M059J (cell line): ENCODE measurements at regions not wholly inside any gene's neighbourhood (a gene's known extent, or its start where the extent isn't known, plus 50 kb on each side); places are given as distances from the start of the nearest gene placed in this dataset.

ENCODE experiments used
- DNase-seq: peaks from one replicate; pipeline ENCODE4 v3.0.0-alpha.2; 2012; ENCODE audit warnings: low read depth

DNA sequence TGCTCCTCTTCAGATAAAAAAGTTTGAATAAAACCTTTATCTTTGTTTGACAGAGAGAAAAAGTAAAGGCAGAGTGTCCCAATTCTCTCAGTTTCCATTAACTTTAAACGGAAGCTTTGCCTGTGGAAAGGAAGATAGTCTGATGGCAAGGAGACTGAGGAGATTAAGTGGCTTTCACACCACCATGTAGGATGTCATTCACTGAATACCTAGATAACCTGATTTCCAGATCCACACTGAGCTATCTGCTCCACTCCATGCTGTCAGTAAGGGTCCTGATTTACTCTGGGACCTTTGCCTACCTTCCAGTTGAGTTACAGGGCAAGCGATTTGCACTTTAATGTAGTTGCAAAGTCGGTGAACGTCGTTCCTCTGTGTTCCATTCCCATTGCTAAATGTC, 233.4 kb upstream of the TBL1XR1 start:
- no peak for DNase-seq

DNA sequence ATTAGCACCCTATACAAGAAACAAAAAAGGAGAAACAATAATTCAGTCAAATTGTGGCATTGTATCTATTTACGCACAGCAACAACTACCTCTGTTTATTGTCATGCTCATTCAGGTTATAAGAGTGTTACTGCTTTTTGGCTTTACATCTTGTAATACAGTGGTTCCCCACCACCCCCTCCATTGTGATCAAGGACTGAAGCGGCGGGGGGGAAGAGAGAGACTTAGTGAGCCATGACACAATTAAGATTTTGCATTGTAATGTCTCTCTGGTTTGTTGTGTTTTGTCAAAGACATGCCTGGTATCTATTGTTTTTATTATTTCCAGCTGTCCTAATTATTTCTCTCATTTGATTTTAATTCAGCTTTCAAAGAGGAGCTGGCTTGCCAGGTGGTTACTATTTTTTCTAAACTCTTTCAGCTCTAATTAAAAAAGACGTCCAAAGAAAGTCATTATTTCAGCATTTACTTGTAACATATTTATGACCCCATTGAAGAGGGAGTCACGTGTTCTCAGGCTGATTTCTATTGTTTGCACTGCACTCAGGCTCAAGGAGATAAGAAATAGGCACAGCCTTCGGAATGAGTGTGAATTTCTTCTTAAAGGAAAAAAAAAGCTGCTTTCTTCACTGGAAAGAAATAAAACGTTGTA, 234.4 kb upstream of the TBL1XR1 start:
- DNase-seq: no peak

DNA sequence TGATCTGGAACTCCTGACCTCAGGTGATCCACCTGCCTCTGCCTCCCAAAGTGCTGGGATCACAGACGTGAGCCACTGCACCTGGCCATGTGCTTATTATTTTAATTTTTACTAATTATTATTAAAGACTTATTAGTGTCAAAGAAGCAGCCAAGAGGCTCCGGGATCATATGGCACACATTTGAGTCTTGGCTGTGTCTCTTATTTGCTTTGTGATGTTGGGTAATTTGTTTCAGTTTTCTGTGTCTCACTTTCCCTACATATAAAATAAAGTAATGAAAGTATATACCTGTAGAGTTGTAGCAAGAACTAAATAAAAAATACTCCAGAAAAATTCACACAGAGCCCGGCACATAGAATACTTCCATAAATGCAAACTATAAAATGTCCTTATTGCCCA, 238.0 kb upstream of the TBL1XR1 start:
- DNase-seq: no peak

DNA sequence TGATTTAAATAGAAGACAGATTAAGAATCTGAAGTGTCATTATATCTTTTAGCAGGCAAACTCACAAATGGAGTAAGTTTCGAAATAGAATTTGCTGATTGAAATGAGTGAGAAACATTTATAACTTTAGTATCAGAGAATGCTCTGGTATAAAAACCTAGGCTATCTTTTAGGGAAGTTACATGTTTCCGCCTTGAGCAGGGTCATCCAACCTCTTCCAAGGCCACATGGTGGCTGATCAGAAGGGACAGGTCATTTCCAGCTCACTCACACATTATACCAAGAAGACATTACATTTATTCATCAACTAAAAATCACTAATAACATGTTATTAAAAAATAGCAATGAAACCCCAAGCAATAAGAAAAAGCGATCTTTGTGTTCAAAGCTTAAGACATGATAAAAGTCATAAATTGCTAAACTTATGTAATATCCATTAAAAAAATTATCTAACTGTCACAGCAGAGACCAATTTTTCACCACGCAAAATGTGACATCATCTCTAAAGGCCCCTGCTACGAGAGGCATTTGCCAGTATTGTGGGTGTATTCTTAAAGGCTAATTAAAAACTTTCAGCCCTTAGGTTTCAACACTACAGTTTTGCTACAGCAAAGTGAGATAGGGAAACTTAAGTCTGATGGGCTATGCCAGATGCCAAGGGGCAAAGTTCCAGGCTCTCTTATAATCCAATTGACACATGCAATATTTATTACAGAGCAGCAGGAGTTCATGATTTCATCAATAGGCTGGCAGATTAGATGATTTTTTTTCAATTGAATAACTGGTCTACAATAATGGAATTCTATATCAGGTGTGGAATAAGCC, 240.4 kb upstream of the TBL1XR1 start:
- no peak for DNase-seq

DNA sequence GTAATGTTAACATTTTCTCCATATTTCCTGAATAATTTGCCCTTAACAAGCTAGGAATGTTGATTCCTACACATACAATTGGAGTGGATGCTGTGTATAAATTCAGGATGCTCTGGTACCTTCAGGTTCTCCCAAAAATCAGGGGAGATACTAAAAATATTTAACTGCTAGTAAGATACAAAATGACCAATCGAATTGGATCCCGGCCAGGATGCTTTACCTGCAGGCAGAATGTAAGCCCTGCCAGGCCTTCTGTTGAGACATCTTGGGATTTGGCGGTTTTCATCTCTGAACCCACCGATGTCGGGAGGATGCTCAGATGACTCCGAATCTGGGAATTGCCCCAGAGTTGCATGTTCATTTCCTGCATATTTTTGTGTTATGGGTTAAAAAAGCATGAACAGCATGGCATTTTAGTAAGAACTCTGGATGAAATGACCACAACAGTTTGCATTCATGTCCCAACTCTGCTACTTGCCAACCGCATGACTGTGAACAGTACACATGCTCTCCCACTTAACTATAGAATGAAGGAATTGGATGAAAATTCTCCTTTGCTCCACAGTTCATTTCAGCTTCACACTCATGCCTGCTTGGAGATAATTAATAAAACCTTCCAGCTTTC, 241.4 kb upstream of the TBL1XR1 start:
- no peak for DNase-seq

DNA sequence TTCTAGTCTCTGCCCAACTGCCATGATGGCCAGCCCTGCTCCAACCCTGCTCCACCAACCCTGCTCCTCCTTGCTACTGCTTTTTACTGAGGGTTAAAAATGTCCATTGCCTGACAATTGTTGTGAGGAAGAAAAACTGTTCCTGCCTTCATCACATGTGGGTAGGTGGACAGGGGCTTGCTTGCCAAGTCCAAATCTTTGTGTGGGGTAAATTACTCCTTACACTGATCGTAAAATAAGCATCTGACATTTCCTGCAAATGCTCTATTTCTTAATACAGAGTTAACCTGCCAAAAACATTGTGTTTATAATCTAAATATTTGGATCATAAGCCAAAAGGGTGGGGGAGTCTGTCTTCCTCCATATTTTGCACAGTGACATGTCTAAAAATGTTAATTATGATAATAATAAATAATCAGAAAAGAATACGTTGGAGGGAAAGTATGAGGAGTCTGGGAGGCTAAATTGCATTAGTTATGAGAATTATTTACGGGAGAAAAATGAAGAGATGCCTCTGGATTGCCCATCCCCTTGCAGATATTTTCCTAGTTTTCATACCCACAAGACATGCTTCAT, 242.5 kb upstream of the TBL1XR1 start:
- peak; percentile 36 for DNase-seq

DNA sequence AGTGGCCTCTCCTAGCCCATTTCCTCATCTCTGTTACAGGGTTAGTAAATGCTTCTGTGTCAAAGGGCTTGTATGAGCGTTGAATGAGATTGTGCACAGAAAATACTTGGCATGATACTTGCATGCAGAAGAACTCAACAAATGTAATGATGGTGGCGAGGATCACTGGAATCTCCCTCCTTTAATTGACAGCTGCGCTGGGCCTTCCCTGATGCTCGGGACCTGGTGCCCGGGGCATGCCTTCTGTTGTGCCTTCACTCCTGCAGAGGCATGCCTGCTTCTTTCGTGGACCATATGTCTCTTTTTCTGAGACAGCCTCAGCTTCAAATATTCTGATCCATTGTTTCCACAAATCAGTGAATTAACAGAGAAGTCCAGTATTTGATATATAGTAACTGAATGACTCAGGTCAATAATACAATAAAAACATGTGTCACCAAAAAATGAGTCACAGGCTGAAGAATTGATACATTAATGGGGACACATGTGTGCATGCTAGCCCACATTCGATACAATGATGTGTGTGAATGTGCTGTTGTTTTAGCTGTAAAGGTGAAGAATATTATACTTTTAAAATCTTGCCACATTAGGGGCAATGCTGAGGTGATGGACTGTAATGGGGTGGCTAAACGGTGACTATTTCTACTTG, 243.3 kb upstream of the TBL1XR1 start:
- peak; percentile 47 for DNase-seq

DNA sequence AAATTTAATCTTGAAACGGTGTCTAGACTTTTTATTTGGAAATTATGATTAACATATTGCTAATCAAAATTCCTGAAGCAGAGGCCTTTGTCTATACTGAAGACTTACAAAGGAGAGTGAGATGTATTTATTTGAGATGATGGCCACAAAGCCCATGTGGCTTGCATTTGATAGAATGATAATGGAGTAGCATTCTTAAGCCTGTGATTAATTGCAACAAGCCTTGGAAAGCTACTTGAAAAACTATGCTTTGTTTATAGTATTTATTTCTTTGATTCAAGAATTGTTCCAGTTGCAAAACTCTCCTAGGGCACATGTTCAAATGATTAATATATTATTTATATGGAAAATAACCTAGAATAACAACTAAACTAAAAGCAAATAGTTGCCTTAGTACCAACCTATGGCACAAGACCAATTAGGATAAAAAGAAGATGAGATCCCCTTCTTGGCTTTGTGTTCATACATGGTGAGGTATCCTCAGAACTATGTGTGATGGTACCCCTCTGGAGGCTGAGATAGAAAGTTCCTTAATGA, 244.1 kb upstream of the TBL1XR1 start:
- DNase-seq: peak; percentile 66

DNA sequence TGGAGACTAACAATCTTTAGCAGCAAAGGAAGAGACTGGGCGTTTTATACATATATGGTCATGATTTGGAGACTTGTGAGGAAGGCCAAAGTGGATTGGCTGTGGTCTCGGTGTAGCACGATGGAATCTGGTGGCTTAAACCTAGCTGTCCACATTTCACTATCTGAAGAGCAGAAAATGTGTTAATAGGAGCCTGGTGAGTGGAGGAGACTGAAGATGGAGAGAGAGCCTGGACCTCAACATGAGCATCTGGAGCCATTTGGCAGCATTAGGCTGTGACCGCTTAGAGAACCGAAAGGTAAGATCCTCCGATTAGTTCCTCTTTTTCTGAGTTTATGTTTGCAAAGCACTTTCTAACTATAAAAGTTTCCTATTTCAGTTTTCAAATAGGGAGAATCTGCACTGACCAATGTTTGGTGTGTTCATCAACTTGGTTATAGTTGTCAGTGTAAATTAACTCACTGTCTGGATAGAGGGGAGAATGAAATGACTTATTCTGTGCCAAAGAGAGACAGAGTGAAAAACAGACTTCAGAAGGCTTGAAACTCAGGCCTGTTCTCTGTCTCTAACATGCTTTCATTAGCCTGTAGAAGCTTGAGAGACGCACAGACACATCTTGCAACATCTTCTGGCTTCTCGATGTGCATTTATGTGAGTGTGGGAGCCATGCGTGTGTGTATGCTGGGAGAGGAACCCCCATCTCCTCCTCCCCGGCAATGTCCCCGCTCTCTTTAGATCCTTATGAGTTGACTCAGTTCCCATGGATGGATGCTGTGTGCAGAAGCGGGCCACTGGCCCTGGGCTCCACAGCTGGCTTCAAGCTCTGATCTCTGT, 244.7 kb upstream of the TBL1XR1 start:
- no peak for DNase-seq

DNA sequence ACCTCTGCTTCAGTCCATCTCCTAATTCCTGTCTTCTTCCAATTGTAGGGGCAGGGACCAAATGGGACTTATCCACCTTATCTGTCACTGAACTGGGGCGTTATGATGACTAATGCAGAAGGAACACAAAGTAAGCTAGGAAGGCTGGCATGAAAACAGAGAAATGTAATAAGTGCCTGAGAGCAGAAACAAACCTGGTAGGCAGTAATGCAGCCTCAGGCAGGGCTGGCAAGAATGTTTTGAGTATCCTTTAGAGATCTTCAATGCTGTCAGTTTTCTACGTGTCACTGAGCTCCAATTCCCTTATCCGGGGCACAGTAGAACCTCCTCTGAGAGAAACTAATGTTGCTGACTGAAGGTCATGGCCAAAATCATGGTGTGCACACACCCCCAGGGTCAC, 246.2 kb upstream of the TBL1XR1 start:
- DNase-seq: peak; percentile 99

DNA sequence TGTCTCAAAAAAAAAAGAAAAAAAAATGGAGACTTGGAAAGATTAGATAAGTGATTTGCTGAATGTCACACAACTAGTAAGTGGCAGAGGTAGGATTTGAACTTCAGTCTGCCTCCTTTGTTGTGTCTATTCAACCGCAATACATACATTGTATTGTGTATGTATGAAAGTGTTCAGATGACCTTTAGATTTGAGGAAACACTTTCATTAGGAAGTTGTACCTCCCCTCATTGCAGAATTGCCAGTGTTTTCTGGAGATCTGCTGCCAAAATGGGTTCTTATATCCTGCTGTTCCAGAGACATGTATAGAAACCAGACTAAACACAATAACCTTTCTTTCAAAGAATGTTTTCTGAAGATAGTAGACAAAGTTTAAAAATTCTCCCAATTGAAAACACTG, 247.4 kb upstream of the TBL1XR1 start:
- no peak for DNase-seq

DNA sequence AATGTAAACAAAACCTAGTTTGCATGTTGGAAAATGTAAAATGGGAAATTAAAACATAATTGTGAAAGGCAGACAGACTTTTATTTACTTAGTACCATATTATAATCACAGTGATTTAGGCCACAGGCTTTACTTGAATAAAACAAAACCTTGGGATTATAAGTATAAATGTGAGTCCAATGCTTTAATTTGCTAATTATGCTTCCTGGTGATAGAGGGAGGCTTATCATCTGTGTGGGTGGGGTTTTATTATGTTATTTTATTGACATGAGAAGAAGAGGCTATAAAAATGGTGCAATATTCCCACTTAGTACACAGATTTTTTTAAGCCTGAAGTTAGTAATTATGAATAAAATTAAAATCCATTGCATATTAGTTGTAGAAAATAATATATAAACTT, 248.3 kb upstream of the TBL1XR1 start:
- DNase-seq: no peak

DNA sequence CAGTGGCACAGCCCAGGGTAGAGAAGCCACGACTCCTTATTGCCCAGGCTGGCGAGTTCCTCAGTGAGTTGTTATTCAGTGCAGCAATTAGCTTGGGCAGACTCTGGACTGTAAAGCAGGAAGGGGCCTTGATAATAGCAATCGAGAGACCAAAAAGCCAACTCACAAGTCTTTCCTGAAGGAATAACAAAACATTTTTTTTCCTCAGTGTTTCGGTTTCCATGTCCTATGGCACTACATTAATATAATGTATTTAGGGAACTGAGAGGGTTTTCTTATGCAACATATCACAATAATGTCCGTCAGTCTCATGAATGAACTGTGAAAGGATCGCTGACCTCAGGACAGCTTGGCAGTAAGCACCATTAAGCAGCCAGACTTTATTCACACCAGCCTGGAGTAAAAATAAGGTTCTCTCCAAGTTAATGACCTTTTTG, 248.9 kb upstream of the TBL1XR1 start:
- no peak for DNase-seq

DNA sequence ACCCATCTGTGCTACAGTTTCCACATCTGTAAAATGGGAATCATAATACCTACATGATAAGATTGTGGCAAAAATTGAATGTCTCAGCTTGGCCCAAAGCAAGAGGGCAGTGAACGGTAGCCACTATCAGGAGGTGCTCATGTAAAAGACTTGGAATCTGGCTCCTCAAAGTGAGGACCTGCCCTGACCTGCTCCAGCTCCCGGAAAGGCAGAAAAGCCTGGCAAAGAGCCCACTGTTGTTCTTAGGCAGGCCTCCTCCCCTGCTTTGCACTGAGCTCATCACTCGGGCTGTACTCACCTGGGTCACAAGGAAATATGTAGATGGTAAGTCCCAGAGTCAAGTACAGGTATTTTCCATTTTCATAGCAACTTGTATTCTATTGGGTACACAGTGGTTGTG, 250.7 kb upstream of the TBL1XR1 start:
- DNase-seq: peak; percentile 65

DNA sequence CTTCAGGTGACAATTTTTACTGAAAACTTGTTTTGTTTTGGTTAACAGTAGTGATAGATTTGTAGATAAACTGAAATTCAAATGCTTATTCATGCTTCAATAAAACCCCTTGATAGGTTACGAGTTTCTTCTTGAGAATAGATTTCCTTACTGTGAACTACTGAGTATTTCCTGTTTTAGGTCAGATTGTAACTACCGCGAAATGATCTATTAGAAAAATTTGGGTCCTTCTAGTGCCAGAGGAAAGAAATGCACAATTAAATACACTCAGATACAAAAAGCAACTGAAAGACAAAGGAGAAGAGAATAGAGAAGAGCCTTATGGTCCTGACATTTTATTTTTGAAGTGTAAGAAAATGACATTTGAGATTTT, 251.7 kb upstream of the TBL1XR1 start:
- DNase-seq: no peak

DNA sequence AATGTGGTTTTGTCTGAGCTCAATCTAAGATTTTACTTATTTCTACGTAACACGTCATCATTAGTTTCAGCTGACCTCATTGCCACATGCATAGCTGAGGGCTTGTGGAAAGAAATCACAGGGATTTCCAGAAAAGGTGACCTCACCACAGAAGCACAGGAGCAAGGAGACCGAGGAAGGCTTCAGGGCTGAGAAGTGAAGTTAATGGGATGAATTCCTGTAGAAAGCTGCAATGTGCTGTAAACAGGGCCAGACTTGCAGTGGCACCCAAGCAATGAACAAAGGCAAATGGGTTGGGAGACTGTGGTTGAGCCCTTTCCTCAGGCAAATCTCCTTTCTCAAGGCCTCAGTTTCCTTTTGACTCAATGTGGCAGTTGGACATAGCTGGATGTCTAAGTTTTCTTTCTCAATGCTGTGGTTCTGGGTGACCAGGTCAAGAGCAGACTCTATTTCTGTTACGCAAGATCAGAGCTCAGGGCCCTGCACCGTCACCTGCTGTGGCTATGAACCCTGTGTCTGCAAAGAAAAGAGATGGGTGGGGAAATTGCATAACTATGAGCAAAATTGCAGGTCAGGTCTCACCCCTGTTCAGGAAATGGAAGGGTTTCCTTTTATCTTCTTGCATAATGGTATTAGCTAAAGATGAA, 252.2 kb upstream of the TBL1XR1 start:
- peak; percentile 99 for DNase-seq

DNA sequence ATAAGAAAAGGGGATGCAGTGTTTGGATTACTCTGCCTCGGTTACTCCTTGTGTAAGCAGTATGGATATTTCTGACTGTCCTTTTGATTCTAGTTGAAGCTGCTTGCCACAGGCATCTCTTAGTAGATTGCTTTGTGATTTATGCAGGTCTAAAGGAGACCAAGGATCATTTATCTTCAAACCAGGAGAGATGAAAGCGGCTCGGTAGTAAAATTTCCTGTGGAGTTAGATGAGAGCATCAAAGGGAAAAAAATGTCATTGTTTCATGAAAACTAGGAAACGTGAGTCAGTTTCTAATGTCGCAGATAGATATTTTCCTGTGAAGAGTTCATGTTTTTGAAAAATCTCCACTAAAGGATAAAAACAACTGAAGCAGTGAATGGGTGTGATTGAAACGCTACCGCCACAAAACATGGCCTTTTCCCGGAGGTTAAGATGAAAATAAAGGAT, 254.0 kb upstream of the TBL1XR1 start:
- peak; percentile 69 for DNase-seq

DNA sequence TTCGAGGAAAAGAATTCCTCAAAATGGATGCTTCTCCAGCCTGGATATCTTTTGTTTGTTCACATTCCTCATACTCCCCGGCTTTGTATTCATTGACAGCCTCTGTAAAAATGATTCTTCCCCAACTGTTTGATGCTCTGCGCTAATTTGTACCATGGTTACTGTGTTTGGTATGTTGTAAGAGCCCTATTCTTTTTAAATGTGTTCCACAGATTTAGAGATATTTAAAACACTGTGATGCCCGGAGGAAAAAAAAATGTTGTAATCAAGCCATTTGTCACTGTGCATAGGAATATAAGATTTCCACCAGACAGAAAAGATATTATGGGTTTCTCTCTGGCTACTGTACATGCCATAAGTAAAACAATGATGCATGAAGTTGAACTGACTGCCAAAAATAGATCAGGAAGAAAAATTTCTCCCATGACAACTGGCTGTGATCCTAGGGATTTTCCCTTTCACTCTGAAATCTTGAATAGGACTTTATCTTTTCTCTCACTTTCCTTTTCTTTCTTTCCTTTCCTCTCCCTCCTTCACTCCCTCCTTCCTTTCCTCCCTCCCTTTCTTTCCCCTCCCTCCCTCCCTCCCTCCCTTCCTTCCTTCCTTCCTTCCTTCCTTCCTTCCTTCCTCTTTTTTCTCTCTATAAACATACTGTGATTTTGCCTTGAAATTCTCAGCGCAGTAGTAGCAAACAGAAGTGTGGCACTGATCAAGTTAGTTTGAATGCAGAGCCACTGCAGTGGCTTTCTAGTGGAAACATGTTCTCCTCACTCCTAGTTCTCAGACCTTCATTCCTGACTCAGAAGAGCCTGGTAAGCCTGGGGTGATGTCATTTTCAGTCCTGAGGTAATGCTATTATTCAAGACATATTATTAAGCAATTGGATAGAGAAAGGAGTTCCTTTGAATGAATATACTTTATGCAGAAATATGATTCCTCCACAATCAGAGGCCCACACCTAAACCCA, 254.9 kb upstream of the TBL1XR1 start:
- DNase-seq: peak; percentile 93

DNA sequence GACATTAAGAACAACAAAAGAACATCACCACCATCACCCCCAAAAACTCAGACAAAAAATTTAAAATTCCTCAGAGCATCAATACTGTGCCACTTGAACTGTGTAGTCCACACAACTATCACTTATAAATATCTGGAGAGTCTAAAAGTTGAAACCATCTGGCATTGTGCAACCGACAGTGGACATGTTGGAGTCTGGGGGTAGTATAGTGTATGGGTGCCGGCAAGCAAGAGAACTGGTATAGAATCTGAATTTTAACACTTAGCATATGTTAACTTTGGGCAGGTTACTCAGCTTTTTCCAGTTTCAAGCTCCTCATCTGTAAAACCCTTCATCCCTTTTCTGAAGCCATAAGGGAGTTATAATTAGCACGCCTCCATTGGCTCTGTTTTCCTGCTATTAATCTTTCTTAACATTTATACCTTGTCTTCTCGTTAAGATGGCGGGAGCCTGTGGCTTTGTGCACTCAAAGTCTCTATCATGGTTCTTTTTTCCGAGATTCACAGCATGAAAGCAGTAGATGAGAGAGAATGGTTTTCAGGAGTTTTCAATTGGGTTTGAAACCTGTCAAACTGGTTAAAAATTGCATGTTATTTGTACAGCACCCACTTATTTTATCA, 255.7 kb upstream of the TBL1XR1 start:
- DNase-seq: no peak
